Fibroblast of lung (primary cell): ENCODE measurements at regions not wholly inside any gene's neighbourhood (a gene's known extent, or its start where the extent isn't known, plus 50 kb on each side); places are given as distances from the start of the nearest gene placed in this dataset.
A peak's percentile ranks its signal among the peaks of the same experiment; 100 is the strongest.

Source experiments
- DNase-seq, 2 donors: peaks; one replicate each; pipeline versions ENCODE4 v3.0.0 to v3.0.0-alpha.2; 2010; ENCODE audit warnings: low read depth in 2 of 2
- H2AFZ ChIP-seq: 2 replicates; pipeline ENCODE4 v1.5.1; 2012; ENCODE audit warnings: low read length, control low read depth, inconsistent platforms
- H3K27ac ChIP-seq: 2 replicates; pipeline ENCODE4 v1.5.1; 2011; ENCODE audit warnings: low read length, control low read depth; ENCODE audit not compliant: insufficient read depth
- H3K27me3 ChIP-seq: 2 replicates; pipeline ENCODE4 v1.5.1; 2011; ENCODE audit warnings: mild to moderate bottlenecking, low read length; ENCODE audit not compliant: control insufficient read depth, insufficient read depth
- H3K36me3 ChIP-seq: 2 replicates; pipeline ENCODE4 v1.5.1; 2011; ENCODE audit warnings: low read length; ENCODE audit not compliant: control insufficient read depth, insufficient read depth
- H3K4me1 ChIP-seq: 2 replicates; pipeline ENCODE4 v1.5.1; 2011; ENCODE audit warnings: low read length; ENCODE audit not compliant: control insufficient read depth, insufficient read depth; ENCODE audit errors: extremely low read depth
- H3K4me2 ChIP-seq: 2 replicates; pipeline ENCODE4 v1.5.1; 2011; ENCODE audit warnings: low read length, control low read depth; ENCODE audit not compliant: insufficient read depth; ENCODE audit errors: extremely low read depth
- H3K4me3 ChIP-seq, 4 experiments: fragments of 200-600 bp in 1 of 4; sonication (generic) in 1 of 4; replicated peaks in 1 of 4; 2 replicates each; pipeline ENCODE4 v1.5.1; 2011 to 2016; ENCODE audit warnings: low read length in 4 of 4, low read depth in 3 of 4, mild to moderate bottlenecking in 3 of 4, control low read depth in 2 of 4, inconsistent platforms in 1 of 4, mixed read lengths in 1 of 4; ENCODE audit not compliant: insufficient read depth in 1 of 4; ENCODE audit errors: control extremely low read depth in 1 of 4
- H3K79me2 ChIP-seq: 2 replicates; pipeline ENCODE4 v1.5.1; 2012; ENCODE audit warnings: mild to moderate bottlenecking, low read length, inconsistent platforms; ENCODE audit not compliant: control insufficient read depth, insufficient read depth
- H3K9ac ChIP-seq: 2 replicates; pipeline ENCODE4 v1.5.1; 2011; ENCODE audit warnings: mild to moderate bottlenecking, low read length, control low read depth; ENCODE audit not compliant: insufficient read depth
- H3K9me3 ChIP-seq: 2 replicates; pipeline ENCODE4 v1.5.1; 2012; ENCODE audit warnings: low read depth, low read length; ENCODE audit not compliant: control insufficient read depth, insufficient read depth
- H4K20me1 ChIP-seq: 2 replicates; pipeline ENCODE4 v1.5.1; 2011; ENCODE audit warnings: low read length; ENCODE audit not compliant: control insufficient read depth, insufficient read depth; ENCODE audit errors: extremely low read depth
- CTCF ChIP-seq, 2 donors: IDR thresholded peaks in 1 of 2; conservative IDR thresholded peaks in 1 of 2; 1 replicate in 1 of 2; 2 replicates in 1 of 2; pipeline ENCODE4 v1.5.1; 2011 to 2012; ENCODE audit warnings: low read length in 2 of 2, control low read depth in 1 of 2, inconsistent platforms in 1 of 2, low read depth in 1 of 2, mild to moderate bottlenecking in 1 of 2
- EZH2 ChIP-seq: IDR thresholded peaks from 2 replicates; pipeline ENCODE4 v1.5.1; 2012; ENCODE audit warnings: low read length, control low read depth, mild to moderate bottlenecking; ENCODE audit errors: missing control alignments

DNA sequence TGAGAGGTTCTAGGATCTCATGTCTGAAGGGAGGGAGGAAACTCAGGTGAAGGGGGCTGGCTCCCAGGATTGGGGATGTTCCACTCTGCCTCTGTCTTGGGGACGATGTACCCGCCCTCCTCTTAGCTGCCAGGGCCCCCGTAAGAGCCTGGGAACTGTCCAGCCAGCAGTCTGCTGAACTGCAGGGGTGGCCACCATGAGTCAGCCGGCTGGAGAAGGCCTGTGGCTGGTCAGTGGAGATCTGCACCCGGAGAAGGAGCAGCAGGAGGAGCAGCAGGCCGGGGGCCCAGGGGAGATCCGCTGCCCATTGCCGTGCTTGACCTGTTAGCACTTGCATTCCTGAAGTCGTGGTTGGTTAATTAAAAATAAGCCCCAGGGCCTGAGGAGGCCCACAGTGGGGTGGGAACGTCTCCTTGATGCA is 180.3 kb downstream of the TFCP2L1 start:
- H3K4me3 ChIP-seq = no peak overlapping the region
- no peaks in the 10 kb centered on the region for H3K79me2 ChIP-seq
- H4K20me1 ChIP-seq = no peaks in the 10 kb centered on the region
- H3K9me3 ChIP-seq = no peaks in the 10 kb centered on the region
- no peaks in the 10 kb centered on the region for H3K4me1 ChIP-seq
- peak in 1 of 2 donors; percentile 29 for DNase-seq
- no peak overlapping the region for H3K27ac ChIP-seq
- H3K9ac ChIP-seq = no peak overlapping the region
- no peak for TF ChIP-seq CTCF (conservative IDR thresholded peaks at IDR 0.05 in 1 of 2, IDR thresholded peaks at IDR 0.05 in 1 of 2; ENCODE audit: low read depth in 1 of 2, low read length in 2 of 2)
- no peak overlapping the region for H2AFZ ChIP-seq
- H3K27me3 ChIP-seq = peaks cover 16% of the 10 kb centered on the region
- no peak overlapping the region for H3K4me2 ChIP-seq
- no peaks in the 10 kb centered on the region for H3K36me3 ChIP-seq

- Histone ChIP-seq H3K9me3 (no peaks in the 10 kb centered on the region), H3K27me3 (peaks cover 2% of the 10 kb centered on the region), H3K4me3 (no peak overlapping the region), H3K36me3 (no peaks in the 10 kb centered on the region), H3K27ac (no peak overlapping the region), H2AFZ (no peak overlapping the region), H3K4me1 (no peaks in the 10 kb centered on the region), H4K20me1 (peaks cover under 1% of the 10 kb centered on the region), H3K4me2 (no peak overlapping the region), H3K9ac (no peak overlapping the region), H3K79me2 (no peaks in the 10 kb centered on the region)
- no peak for DNase-seq
- no peak for TF ChIP-seq EZH2
- TF ChIP-seq CTCF (conservative IDR thresholded peaks at IDR 0.05 in 1 of 2, IDR thresholded peaks at IDR 0.05 in 1 of 2; ENCODE audit: low read depth in 1 of 2, low read length in 2 of 2) = no peak
Observed at GRCh38 chr2:121110924-121111323, 174.1 kb downstream of the TFCP2L1 start.

DNA sequence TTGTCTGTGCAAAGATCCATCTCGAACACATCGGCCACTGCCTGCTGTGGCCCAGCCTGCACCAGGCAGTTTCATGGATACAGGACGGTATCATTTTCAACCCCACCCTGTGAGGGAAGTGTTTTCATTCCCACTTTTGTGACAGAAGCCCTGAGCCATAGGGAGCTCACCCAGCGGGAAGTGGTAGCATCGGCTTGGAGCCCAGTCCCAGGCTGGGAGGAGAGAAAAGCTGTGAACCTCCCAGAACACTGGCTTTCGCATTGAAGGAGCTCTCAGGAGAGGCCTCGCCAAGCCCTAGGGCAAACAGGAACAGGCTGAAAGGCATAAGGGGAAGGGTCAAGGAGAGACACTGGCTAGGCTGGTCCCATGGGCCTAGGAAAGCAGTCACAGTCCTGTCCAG is 166.1 kb downstream of the TFCP2L1 start:
- Histone ChIP-seq H3K4me1 (no peaks in the 10 kb centered on the region), H3K79me2 (no peaks in the 10 kb centered on the region), H3K27me3 (peaks cover 2% of the 10 kb centered on the region), H3K9ac (no peak overlapping the region), H3K9me3 (no peaks in the 10 kb centered on the region), H4K20me1 (peaks cover 2% of the 10 kb centered on the region), H2AFZ (no peak overlapping the region), H3K4me2 (no peak overlapping the region), H3K4me3 (no peak overlapping the region), H3K36me3 (no peaks in the 10 kb centered on the region), H3K27ac (no peak overlapping the region)
- DNase-seq = no peak
- no peak for TF ChIP-seq CTCF (conservative IDR thresholded peaks at IDR 0.05 in 1 of 2, IDR thresholded peaks at IDR 0.05 in 1 of 2; ENCODE audit: low read depth in 1 of 2, low read length in 2 of 2)
- TF ChIP-seq EZH2 = no peak
